WTC11 (cell line): ENCODE measurements at regions not wholly inside any gene's neighbourhood (a gene's known extent, or its start where the extent isn't known, plus 50 kb on each side); places are given as distances from the start of the nearest gene placed in this dataset.

Experiments used
- ATAC-seq: fragments of 200-7000 bp; cut with Tn5 transposase; 2 replicates; pipeline ENCODE4 v1.10.0; 2021; ENCODE audit warnings: mild to moderate bottlenecking, moderate library complexity
- CTCF ChIA-PET: fragments of 300-600 bp; sonication (Branson Sonifier 250); formaldehyde crosslinking; loops from one replicate; lab custom pipeline; 2021; ENCODE audit warnings: antibody characterized with exemption; lab: Charles Lee
- POLR2A ChIA-PET: fragments of 350-600 bp; sonication (Branson Sonifier 250); formaldehyde crosslinking; loops from one replicate; lab custom pipeline; 2021; ENCODE audit warnings: antibody characterized with exemption; lab: Charles Lee
- DNase-seq: peaks from one replicate; pipeline ENCODE4 v3.0.0; 2021; ENCODE audit warnings: low spot score
- H3K27ac Mint-ChIP-seq: 2 replicates; pipeline ENCODE4 v1.8.0; 2021; ENCODE audit warnings: mixed read lengths
- H3K27me3 Mint-ChIP-seq: 2 replicates; pipeline ENCODE4 v1.8.0; 2021; ENCODE audit warnings: low read depth, mild to moderate bottlenecking, moderate library complexity, mixed read lengths
- H3K36me3 Mint-ChIP-seq: 2 replicates; pipeline ENCODE4 v1.8.0; 2021; ENCODE audit warnings: mixed read lengths
- H3K4me1 Mint-ChIP-seq: 2 replicates; pipeline ENCODE4 v1.8.0; 2022; ENCODE audit warnings: mixed read lengths
- H3K4me3 Mint-ChIP-seq: 2 replicates; pipeline ENCODE4 v1.8.0; 2021; ENCODE audit warnings: mild to moderate bottlenecking, moderate library complexity, mixed read lengths
- H3K9me3 Mint-ChIP-seq: 2 replicates; pipeline ENCODE4 v1.8.0; 2021; ENCODE audit warnings: mixed read lengths
- ATF2 ChIP-seq: sonication (generic); formaldehyde crosslinking; IDR thresholded peaks from 2 replicates; pipeline ENCODE4 v1.8.1; 2022; ENCODE audit warnings: low read depth, missing genetic modification reagents, borderline replicate concordance
- ATF3 ChIP-seq: sonication (generic); formaldehyde crosslinking; conservative IDR thresholded peaks from 2 replicates; pipeline ENCODE4 v1.8.1; 2022; ENCODE audit warnings: mild to moderate bottlenecking, missing genetic modification reagents
- CREB1 ChIP-seq: sonication (generic); formaldehyde crosslinking; IDR thresholded peaks from 2 replicates; pipeline ENCODE4 v1.8.0; 2023; ENCODE audit warnings: mild to moderate bottlenecking, missing genetic modification reagents
- CREM ChIP-seq: sonication (generic); formaldehyde crosslinking; IDR thresholded peaks from 2 replicates; pipeline ENCODE4 v1.8.1; 2022; ENCODE audit warnings: mild to moderate bottlenecking, missing genetic modification reagents, moderate library complexity
- CTCF ChIP-seq: fragments of 200-600 bp; IDR thresholded peaks from 2 replicates; pipeline ENCODE4 v1.8.0; 2022; ENCODE audit warnings: antibody characterized with exemption
- E2F1 ChIP-seq: sonication (generic); formaldehyde crosslinking; IDR thresholded peaks from 2 replicates; pipeline ENCODE4 v1.8.0; 2022; ENCODE audit warnings: mild to moderate bottlenecking, missing genetic modification reagents
- ETV6 ChIP-seq: sonication (generic); formaldehyde crosslinking; IDR thresholded peaks from 2 replicates; pipeline ENCODE4 v1.8.1; 2022; ENCODE audit warnings: mild to moderate bottlenecking, missing genetic modification reagents
- JAZF1 ChIP-seq: fragments of 250-450 bp; sonication (Bioruptor Pico); IDR thresholded peaks from 2 replicates; pipeline ENCODE4 v1.9.0; 2021; ENCODE audit warnings: moderate library complexity, mild to moderate bottlenecking, inconsistent platforms
- MAX ChIP-seq: sonication (generic); formaldehyde crosslinking; IDR thresholded peaks from 2 replicates; pipeline ENCODE4 v1.8.0; 2022; ENCODE audit warnings: mild to moderate bottlenecking, missing genetic modification reagents
- NFE2L1 ChIP-seq: sonication (generic); formaldehyde crosslinking; IDR thresholded peaks from 2 replicates; pipeline ENCODE4 v1.8.1; 2023; ENCODE audit warnings: missing genetic modification reagents
- NR1H2 ChIP-seq: sonication (generic); formaldehyde crosslinking; IDR thresholded peaks from 2 replicates; pipeline ENCODE4 v1.9.0; 2021; ENCODE audit warnings: mild to moderate bottlenecking, moderate library complexity, missing genetic modification reagents
- NR2C2 ChIP-seq: sonication (generic); formaldehyde crosslinking; IDR thresholded peaks from 2 replicates; pipeline ENCODE4 v1.8.0; 2022; ENCODE audit warnings: mild to moderate bottlenecking, missing genetic modification reagents
- TP53 ChIP-seq: sonication (generic); formaldehyde crosslinking; IDR thresholded peaks from 2 replicates; pipeline ENCODE4 v1.8.1; 2023; ENCODE audit warnings: mild to moderate bottlenecking, missing genetic modification reagents
- ZNF281 ChIP-seq: sonication (generic); formaldehyde crosslinking; IDR thresholded peaks from 2 replicates; pipeline ENCODE4 v1.8.0; 2023; ENCODE audit warnings: mild to moderate bottlenecking, missing genetic modification reagents
- ZNF396 ChIP-seq: fragments of 250-450 bp; sonication (Bioruptor Pico); IDR thresholded peaks from 2 replicates; pipeline ENCODE4 v1.8.0; 2021; ENCODE audit warnings: mild to moderate bottlenecking, moderate library complexity, borderline replicate concordance
- TF ChIP-seq, protein P1 (sequence below): fragments of 250-450 bp; sonication (Bioruptor Pico); IDR thresholded peaks from 2 replicates; pipeline ENCODE4 v1.9.0; 2021; ENCODE audit warnings: moderate library complexity, mild to moderate bottlenecking, inconsistent platforms, borderline replicate concordance
- TF ChIP-seq, protein P2 (sequence below): fragments of 250-450 bp; sonication (Bioruptor Pico); IDR thresholded peaks from 2 replicates; pipeline ENCODE4 v1.9.0; 2021; ENCODE audit warnings: mild to moderate bottlenecking
- TF ChIP-seq, protein P3 (sequence below): fragments of 250-450 bp; sonication (Bioruptor Pico); IDR thresholded peaks from 2 replicates; pipeline ENCODE4 v1.9.0; 2021; ENCODE audit warnings: mild to moderate bottlenecking, borderline replicate concordance

DNA sequence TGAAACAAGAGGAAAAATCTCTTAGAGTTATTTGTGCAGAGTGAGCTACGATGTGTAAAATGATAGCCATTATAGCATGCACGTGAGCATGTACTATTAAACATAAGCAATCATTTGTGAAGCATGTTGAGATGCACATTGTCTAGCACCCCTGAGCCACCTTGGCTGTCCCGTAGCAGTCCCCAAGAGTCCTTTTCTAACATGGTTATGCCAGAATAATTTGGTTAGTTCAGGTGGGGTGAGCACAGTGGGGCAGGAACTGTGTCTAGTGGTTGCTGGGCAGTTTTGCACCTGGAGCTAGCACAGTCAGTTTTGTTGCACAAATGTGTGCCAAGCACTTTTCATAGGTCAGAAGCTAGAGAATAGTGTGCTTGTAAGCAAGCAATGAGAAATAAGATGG is 809.8 kb downstream of the RNF144A start (continued):
- no peak for TF ChIP-seq ETV6 (CRISPR knock-in tag)
- no peak for TF ChIP-seq E2F1 (CRISPR knock-in tag)
- TF ChIP-seq, all 79 proteins: peak for 0

DNA sequence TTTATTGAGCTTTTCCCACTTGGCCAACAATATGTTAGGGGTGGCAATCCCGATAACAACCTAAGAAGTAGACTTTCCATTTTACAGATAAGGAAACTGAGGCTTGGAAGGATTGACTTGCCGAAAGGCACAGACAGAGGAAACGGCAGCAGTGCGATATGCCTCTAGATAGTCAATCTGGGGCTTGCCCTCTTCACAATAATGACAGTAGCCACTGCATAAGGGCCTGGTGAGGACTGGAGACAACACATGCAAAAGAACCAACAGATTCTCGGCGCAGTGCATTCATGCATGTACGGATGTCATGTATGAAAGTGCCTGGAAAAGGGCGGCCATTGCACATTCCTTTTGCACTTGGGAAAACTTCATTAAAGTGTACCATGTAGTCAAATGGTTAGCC is 811.2 kb downstream of the RNF144A start:
- TF ChIP-seq ZNF281 (CRISPR knock-in tag), result no peak
- TF ChIP-seq CREM, result no peak
- TF ChIP-seq CTCF, result no peak
- Mint-ChIP-seq H3K36me3 (no peaks in the 10 kb centered on the region), H3K4me3 (no peak overlapping the region), H3K9me3 (no peaks in the 10 kb centered on the region), H3K27ac (no peak overlapping the region), H3K27me3 (no peaks in the 10 kb centered on the region), H3K4me1 (peaks cover 37% of the 10 kb centered on the region)
- ATAC-seq (no peak), DNase-seq (no peak)
- ChIA-PET POLR2A (no interaction called here), CTCF (no interaction called here)

DNA sequence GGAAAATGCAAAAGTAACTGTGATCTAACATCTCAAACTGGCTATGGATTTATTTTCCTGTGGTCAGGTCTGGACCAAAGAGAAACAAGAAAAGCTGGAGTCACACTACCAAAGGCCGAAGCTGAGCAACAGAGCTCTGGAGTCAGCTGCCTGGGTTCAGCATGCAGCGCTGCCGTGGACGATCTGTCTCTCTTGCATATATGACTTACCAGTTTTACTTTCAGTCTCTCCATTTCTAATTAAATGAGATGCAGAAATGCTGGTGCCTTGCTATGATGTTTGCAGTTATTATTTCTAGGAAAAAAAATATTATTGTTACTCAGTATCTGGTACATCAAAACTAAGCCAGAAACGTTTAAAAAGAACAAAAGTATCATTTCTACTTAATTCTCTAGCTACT is 813.2 kb downstream of the RNF144A start:
- ATAC-seq (no peak), DNase-seq (no peak)
- ChIA-PET POLR2A (no interaction called here), CTCF (no interaction called here)
- H3K27ac Mint-ChIP-seq, result no peak overlapping the region
- no peak overlapping the region for H3K4me3 Mint-ChIP-seq
- no peaks in the 10 kb centered on the region for H3K36me3 Mint-ChIP-seq
- peaks cover 24% of the 10 kb centered on the region for H3K4me1 Mint-ChIP-seq
- no peaks in the 10 kb centered on the region for H3K9me3 Mint-ChIP-seq
- no peaks in the 10 kb centered on the region; the same call in 1 of the 2 replicates for H3K27me3 Mint-ChIP-seq
- TF ChIP-seq NFE2L1 (CRISPR knock-in tag) (no peak), MAX (CRISPR knock-in tag) (no peak), TP53 (CRISPR knock-in tag) (no peak), ATF2 (CRISPR knock-in tag) (no peak), CREB1 (CRISPR knock-in tag) (no peak), ETV6 (CRISPR knock-in tag) (no peak), ATF3 (CRISPR knock-in tag) (no peak), NR1H2 (CRISPR knock-in tag) (no peak), JAZF1 (CRISPR knock-in tag) (no peak), ZNF396 (no peak), NR2C2 (CRISPR knock-in tag) (no peak)
- TF ChIP-seq, protein P1, sequence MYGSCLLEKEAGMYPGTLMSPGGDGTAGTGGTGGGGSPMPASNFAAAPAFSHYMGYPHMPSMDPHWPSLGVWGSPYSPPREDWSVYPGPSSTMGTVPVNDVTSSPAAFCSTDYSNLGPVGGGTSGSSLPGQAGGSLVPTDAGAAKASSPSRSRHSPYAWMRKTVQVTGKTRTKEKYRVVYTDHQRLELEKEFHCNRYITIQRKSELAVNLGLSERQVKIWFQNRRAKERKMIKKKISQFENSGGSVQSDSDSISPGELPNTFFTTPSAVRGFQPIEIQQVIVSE (CRISPR knock-in tag), result no peak
- TF ChIP-seq, protein P2, sequence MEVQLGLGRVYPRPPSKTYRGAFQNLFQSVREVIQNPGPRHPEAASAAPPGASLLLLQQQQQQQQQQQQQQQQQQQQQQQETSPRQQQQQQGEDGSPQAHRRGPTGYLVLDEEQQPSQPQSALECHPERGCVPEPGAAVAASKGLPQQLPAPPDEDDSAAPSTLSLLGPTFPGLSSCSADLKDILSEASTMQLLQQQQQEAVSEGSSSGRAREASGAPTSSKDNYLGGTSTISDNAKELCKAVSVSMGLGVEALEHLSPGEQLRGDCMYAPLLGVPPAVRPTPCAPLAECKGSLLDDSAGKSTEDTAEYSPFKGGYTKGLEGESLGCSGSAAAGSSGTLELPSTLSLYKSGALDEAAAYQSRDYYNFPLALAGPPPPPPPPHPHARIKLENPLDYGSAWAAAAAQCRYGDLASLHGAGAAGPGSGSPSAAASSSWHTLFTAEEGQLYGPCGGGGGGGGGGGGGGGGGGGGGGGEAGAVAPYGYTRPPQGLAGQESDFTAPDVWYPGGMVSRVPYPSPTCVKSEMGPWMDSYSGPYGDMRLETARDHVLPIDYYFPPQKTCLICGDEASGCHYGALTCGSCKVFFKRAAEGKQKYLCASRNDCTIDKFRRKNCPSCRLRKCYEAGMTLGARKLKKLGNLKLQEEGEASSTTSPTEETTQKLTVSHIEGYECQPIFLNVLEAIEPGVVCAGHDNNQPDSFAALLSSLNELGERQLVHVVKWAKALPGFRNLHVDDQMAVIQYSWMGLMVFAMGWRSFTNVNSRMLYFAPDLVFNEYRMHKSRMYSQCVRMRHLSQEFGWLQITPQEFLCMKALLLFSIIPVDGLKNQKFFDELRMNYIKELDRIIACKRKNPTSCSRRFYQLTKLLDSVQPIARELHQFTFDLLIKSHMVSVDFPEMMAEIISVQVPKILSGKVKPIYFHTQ (CRISPR knock-in tag), result no peak
- TF ChIP-seq, protein P3, sequence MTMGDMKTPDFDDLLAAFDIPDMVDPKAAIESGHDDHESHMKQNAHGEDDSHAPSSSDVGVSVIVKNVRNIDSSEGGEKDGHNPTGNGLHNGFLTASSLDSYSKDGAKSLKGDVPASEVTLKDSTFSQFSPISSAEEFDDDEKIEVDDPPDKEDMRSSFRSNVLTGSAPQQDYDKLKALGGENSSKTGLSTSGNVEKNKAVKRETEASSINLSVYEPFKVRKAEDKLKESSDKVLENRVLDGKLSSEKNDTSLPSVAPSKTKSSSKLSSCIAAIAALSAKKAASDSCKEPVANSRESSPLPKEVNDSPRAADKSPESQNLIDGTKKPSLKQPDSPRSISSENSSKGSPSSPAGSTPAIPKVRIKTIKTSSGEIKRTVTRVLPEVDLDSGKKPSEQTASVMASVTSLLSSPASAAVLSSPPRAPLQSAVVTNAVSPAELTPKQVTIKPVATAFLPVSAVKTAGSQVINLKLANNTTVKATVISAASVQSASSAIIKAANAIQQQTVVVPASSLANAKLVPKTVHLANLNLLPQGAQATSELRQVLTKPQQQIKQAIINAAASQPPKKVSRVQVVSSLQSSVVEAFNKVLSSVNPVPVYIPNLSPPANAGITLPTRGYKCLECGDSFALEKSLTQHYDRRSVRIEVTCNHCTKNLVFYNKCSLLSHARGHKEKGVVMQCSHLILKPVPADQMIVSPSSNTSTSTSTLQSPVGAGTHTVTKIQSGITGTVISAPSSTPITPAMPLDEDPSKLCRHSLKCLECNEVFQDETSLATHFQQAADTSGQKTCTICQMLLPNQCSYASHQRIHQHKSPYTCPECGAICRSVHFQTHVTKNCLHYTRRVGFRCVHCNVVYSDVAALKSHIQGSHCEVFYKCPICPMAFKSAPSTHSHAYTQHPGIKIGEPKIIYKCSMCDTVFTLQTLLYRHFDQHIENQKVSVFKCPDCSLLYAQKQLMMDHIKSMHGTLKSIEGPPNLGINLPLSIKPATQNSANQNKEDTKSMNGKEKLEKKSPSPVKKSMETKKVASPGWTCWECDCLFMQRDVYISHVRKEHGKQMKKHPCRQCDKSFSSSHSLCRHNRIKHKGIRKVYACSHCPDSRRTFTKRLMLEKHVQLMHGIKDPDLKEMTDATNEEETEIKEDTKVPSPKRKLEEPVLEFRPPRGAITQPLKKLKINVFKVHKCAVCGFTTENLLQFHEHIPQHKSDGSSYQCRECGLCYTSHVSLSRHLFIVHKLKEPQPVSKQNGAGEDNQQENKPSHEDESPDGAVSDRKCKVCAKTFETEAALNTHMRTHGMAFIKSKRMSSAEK (CRISPR knock-in tag), result no peak
